Vagina (tissue), 2 donors: ENCODE measurements at regions not wholly inside any gene's neighbourhood (a gene's known extent, or its start where the extent isn't known, plus 50 kb on each side); places are given as distances from the start of the nearest gene placed in this dataset.
"Not testable (repeated sequence)": the region's sequence is repeated elsewhere in the genome, so short reads cannot be mapped to it uniquely, and the experiment has no call there.

Experiments used
- DNase-seq, 2 donors: peaks; one replicate each; pipeline ENCODE4 v3.0.0-alpha.2; 2017; ENCODE audit errors: extremely low spot score in 2 of 2
- H3K27ac ChIP-seq: fragments of 200-600 bp; sonication (generic); one replicate; pipeline ENCODE4 v1.5.1; 2019
- H3K27me3 ChIP-seq: fragments of 200-600 bp; sonication (generic); one replicate; pipeline ENCODE4 v1.5.1; 2019
- H3K36me3 ChIP-seq, 2 donors: fragments of 200-600 bp; sonication (generic); one replicate each; pipeline ENCODE4 v1.5.1; 2017 to 2019
- H3K4me1 ChIP-seq: fragments of 200-600 bp; sonication (generic); one replicate; pipeline ENCODE4 v1.5.1; 2019
- H3K4me3 ChIP-seq, 2 donors: fragments of 200-600 bp; sonication (generic); 1 replicate in 1 of 2; 2 replicates in 1 of 2; pipeline ENCODE4 v1.5.1; 2016 to 2019
- H3K9me3 ChIP-seq: fragments of 200-600 bp; sonication (generic); one replicate; pipeline ENCODE4 v1.5.1; 2019
- CTCF ChIP-seq, 3 experiments: fragments of 450-650 bp in 2 of 3; fragments of 200-600 bp in 1 of 3; sonication (generic) in 1 of 3; IDR thresholded peaks; one replicate each; pipeline ENCODE4 v1.5.1; 2017 to 2019; ENCODE audit warnings: antibody characterized with exemption in 3 of 3, mild to moderate bottlenecking in 2 of 3, moderate library complexity in 2 of 3
- POLR2A ChIP-seq, 2 donors: fragments of 450-650 bp; IDR thresholded peaks; one replicate each; pipeline ENCODE4 v1.6.1; 2017; ENCODE audit warnings: antibody characterized with exemption in 2 of 2, mild to moderate bottlenecking in 2 of 2, moderate library complexity in 2 of 2
- POLR2AphosphoS5 ChIP-seq, 2 donors: sonication (generic); formaldehyde crosslinking; IDR thresholded peaks; one replicate each; pipeline ENCODE4 v1.9.0; 2017; ENCODE audit warnings: antibody characterized with exemption in 2 of 2, mild to moderate bottlenecking in 2 of 2, low read depth in 1 of 2; ENCODE audit not compliant: insufficient read depth in 1 of 2
- intact Hi-C: fragments of 100-400 bp; cut with DNase I; formaldehyde crosslinking; loops from one replicate; pipeline ENCODE4 v1.15.1; 2023

- H3K27ac ChIP-seq = no peak overlapping the region
- TF ChIP-seq POLR2A (IDR thresholded peaks at IDR 0.05) = no peak
- TF ChIP-seq POLR2AphosphoS5 (IDR thresholded peaks at IDR 0.05; ENCODE audit: insufficient read depth in 1 of 2, low read depth in 1 of 2) = no peak
- TF ChIP-seq CTCF (IDR thresholded peaks at IDR 0.05) = no peak
Measured at GRCh38 chr3:193148688-193149473, 92.1 kb upstream of the PLAAT1 start.

GRCh38 chr3:193149998-193150397 lies 91.0 kb upstream of the PLAAT1 start:
- H3K27ac ChIP-seq = no peak overlapping the region
- no peaks in the 10 kb centered on the region for H3K27me3 ChIP-seq
- no peaks in the 10 kb centered on the region for H3K9me3 ChIP-seq
- intact Hi-C loops = no loop called here
- no peak overlapping the region for H3K4me3 ChIP-seq
- no peaks in the 10 kb centered on the region for H3K36me3 ChIP-seq
- no peak for DNase-seq
- H3K4me1 ChIP-seq = no peaks in the 10 kb centered on the region
- TF ChIP-seq CTCF (IDR thresholded peaks at IDR 0.05) (no peak), POLR2A (IDR thresholded peaks at IDR 0.05) (no peak), POLR2AphosphoS5 (IDR thresholded peaks at IDR 0.05; ENCODE audit: insufficient read depth in 1 of 2, low read depth in 1 of 2) (no peak)

More at GRCh38 chr3:193148688-193149473, 92.1 kb upstream of the PLAAT1 start:
- H3K4me1 ChIP-seq = no peaks in the 10 kb centered on the region
- no peaks in the 10 kb centered on the region for H3K9me3 ChIP-seq
- no peaks in the 10 kb centered on the region for H3K36me3 ChIP-seq
- no peak overlapping the region for H3K4me3 ChIP-seq
- no peaks in the 10 kb centered on the region for H3K27me3 ChIP-seq
- no peak for DNase-seq
- intact Hi-C loops = no loop called here

- H3K4me3 ChIP-seq, DNase-seq, H3K4me1 ChIP-seq, H3K27ac ChIP-seq, intact Hi-C loops, H3K36me3 ChIP-seq, H3K9me3 ChIP-seq, H3K27me3 ChIP-seq: not testable (repeated sequence)
Measured at GRCh38 chr3:193155044-193155781, 85.8 kb upstream of the PLAAT1 start.

- intact Hi-C loops = no loop called here
- no peaks in the 10 kb centered on the region for H3K4me1 ChIP-seq
Measured at GRCh38 chr3:193157051-193157450, 84.0 kb upstream of the PLAAT1 start.

More at GRCh38 chr3:193157051-193157450, 84.0 kb upstream of the PLAAT1 start:
- H3K9me3 ChIP-seq = no peaks in the 10 kb centered on the region
- no peak overlapping the region for H3K4me3 ChIP-seq
- no peak for DNase-seq
- no peaks in the 10 kb centered on the region for H3K27me3 ChIP-seq
- TF ChIP-seq POLR2AphosphoS5 (IDR thresholded peaks at IDR 0.05; ENCODE audit: insufficient read depth in 1 of 2, low read depth in 1 of 2) (no peak), CTCF (IDR thresholded peaks at IDR 0.05) (no peak), POLR2A (IDR thresholded peaks at IDR 0.05) (no peak)
- H3K27ac ChIP-seq = no peak overlapping the region
- H3K36me3 ChIP-seq = no peaks in the 10 kb centered on the region
